BE2C (cell line): ENCODE measurements at regions not wholly inside any gene's neighbourhood (a gene's known extent, or its start where the extent isn't known, plus 50 kb on each side); places are given as distances from the start of the nearest gene placed in this dataset.
A peak's percentile ranks its signal among the peaks of the same experiment; 100 is the strongest.

Experiments used
- DNase-seq: peaks from one replicate; pipeline ENCODE4 v3.0.0-alpha.2; 2020
- H3K27me3 ChIP-seq: fragments of 250-450 bp; sonication (Bioruptor Pico); 2 replicates; pipeline ENCODE4 v1.5.1; 2020; ENCODE audit warnings: mild to moderate bottlenecking
- H3K36me3 ChIP-seq: fragments of 250-450 bp; sonication (Bioruptor Pico); 2 replicates; pipeline ENCODE4 v1.5.1; 2020; ENCODE audit warnings: mild to moderate bottlenecking
- H3K4me1 ChIP-seq: fragments of 250-450 bp; sonication (Bioruptor Pico); 2 replicates; pipeline ENCODE4 v1.5.1; 2020
- H3K4me3 ChIP-seq: 2 replicates; pipeline ENCODE4 v1.5.1; 2011; ENCODE audit warnings: low read depth, low read length
- H3K9me3 ChIP-seq: fragments of 250-450 bp; sonication (Bioruptor Pico); 2 replicates; pipeline ENCODE4 v1.5.1; 2020
- TF ChIP-seq, protein P1 (sequence below): IDR thresholded peaks from 2 replicates; pipeline ENCODE4 v1.5.1; 2012; ENCODE audit warnings: mild to moderate bottlenecking, low read depth, low read length

- Histone ChIP-seq H3K4me1 (peaks cover 10% of the 10 kb centered on the region), H3K4me3 (no peak overlapping the region), H3K27me3 (no peaks in the 10 kb centered on the region), H3K9me3 (no peaks in the 10 kb centered on the region), H3K36me3 (no peaks in the 10 kb centered on the region)
- TF ChIP-seq, protein P1, sequence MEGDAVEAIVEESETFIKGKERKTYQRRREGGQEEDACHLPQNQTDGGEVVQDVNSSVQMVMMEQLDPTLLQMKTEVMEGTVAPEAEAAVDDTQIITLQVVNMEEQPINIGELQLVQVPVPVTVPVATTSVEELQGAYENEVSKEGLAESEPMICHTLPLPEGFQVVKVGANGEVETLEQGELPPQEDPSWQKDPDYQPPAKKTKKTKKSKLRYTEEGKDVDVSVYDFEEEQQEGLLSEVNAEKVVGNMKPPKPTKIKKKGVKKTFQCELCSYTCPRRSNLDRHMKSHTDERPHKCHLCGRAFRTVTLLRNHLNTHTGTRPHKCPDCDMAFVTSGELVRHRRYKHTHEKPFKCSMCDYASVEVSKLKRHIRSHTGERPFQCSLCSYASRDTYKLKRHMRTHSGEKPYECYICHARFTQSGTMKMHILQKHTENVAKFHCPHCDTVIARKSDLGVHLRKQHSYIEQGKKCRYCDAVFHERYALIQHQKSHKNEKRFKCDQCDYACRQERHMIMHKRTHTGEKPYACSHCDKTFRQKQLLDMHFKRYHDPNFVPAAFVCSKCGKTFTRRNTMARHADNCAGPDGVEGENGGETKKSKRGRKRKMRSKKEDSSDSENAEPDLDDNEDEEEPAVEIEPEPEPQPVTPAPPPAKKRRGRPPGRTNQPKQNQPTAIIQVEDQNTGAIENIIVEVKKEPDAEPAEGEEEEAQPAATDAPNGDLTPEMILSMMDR = no peak
- no peak for DNase-seq
Measured at GRCh38 chr1:208418667-208419066, 174.5 kb upstream of the PLXNA2 start.

GRCh38 chr1:208419746-208420420, 175.7 kb upstream of the PLXNA2 start:
- H3K9me3 ChIP-seq = no peaks in the 10 kb centered on the region
- no peak for DNase-seq
- H3K4me3 ChIP-seq = no peak overlapping the region
- TF ChIP-seq, protein P1 = 0 out of 2 replicates have a peak, but pooled peaks have one; percentile 5
- H3K4me1 ChIP-seq = peaks cover 10% of the 10 kb centered on the region
- H3K27me3 ChIP-seq = no peaks in the 10 kb centered on the region
- no peaks in the 10 kb centered on the region for H3K36me3 ChIP-seq

GRCh38 chr1:208420696-208421095, 176.5 kb upstream of the PLXNA2 start:
- Histone ChIP-seq H3K36me3 (no peaks in the 10 kb centered on the region), H3K27me3 (no peaks in the 10 kb centered on the region), H3K4me3 (no peak overlapping the region), H3K4me1 (peaks cover 10% of the 10 kb centered on the region), H3K9me3 (no peaks in the 10 kb centered on the region)
- DNase-seq = no peak
- TF ChIP-seq, protein P1 = no peak

GRCh38 chr1:208421486-208421885, 177.3 kb upstream of the PLXNA2 start:
- Histone ChIP-seq H3K4me3 (no peak overlapping the region), H3K9me3 (no peaks in the 10 kb centered on the region), H3K27me3 (no peaks in the 10 kb centered on the region), H3K36me3 (no peaks in the 10 kb centered on the region), H3K4me1 (peaks cover 10% of the 10 kb centered on the region)
- DNase-seq = no peak
- TF ChIP-seq, protein P1 = no peak

DNA sequence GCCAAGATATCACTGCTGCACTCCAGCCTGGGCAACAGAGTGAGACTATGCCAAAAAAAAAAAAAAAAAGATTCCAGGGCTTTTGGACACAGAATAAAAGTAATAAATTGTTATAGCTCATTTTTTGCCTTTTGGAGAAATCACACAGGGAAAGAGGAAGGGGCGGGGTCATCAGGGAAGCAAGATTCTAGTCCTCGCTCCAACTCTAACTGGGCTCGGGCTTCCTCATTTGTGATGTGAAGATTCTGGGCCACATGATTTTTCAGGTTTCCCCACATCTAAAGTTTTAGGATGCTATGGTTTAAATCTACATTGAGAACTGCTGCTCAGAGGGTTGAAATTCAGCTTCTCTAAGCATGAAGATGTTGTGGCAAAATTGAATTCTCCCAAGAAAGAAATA, 179.3 kb upstream of the PLXNA2 start:
- no peaks in the 10 kb centered on the region for H3K9me3 ChIP-seq
- DNase-seq = no peak
- H3K4me1 ChIP-seq = peaks cover 10% of the 10 kb centered on the region
- H3K36me3 ChIP-seq = no peaks in the 10 kb centered on the region
- H3K4me3 ChIP-seq = no peak overlapping the region
- no peaks in the 10 kb centered on the region for H3K27me3 ChIP-seq
- TF ChIP-seq, protein P1 = no peak

DNA sequence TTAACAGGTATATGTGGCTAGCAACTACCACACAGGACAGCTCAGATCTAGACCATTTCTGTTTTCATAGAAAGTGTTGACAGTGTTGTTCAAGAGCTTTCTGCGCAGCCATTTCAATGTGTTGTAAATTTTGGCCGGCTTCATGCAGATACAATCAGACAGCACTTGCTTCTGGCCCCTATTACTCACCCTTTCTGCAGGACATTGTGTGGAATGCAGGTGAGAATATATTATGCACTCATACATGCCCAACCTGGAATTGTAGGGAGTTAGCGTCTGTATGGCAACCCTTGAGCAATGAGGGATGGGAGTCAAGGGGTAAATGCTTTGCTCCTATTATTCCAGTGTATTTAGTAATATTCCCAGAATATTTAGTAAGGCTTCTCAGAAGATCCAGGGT, 180.9 kb upstream of the PLXNA2 start:
- no peak for DNase-seq
- no peaks in the 10 kb centered on the region for H3K9me3 ChIP-seq
- no peaks in the 10 kb centered on the region for H3K36me3 ChIP-seq
- H3K4me3 ChIP-seq = no peak overlapping the region
- H3K4me1 ChIP-seq = peaks cover 10% of the 10 kb centered on the region
- no peaks in the 10 kb centered on the region for H3K27me3 ChIP-seq
- TF ChIP-seq, protein P1 = no peak
